Activated naive CD4-positive, alpha-beta T cell treated with Interleukin-2 at 50 U/mL for 16 hours (primary cell): ENCODE measurements at regions not wholly inside any gene's neighbourhood (a gene's known extent, or its start where the extent isn't known, plus 50 kb on each side); places are given as distances from the start of the nearest gene placed in this dataset.
"Not testable (repeated sequence)": the region's sequence is repeated elsewhere in the genome, so short reads cannot be mapped to it uniquely, and the experiment has no call there.

Source experiments
- DNase-seq: peaks from one replicate; pipeline ENCODE4 v3.0.0-alpha.2; 2020

DNA sequence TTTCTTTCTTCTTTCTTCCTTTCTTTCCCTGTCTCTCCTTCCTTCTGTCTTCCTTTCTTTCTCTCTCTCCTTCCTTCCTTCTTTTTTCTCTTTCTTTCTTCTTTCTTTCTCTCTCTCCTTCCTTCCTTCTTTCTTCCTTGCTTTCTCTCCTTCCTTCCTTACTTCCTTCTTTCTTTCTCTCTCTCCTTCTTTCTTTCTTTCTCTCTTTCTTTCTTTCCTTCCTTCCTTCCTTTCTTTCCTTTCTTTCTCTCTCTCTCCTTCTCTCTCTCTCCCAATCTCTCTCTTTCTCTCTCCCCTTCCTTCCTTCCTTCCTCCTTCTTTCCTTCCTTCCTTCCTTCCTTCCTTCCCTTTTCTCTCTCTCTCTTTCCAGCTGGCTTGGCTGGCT is 2806.6 kb downstream of the RPIA start:
- DNase-seq: not testable (repeated sequence)

GRCh38 chr2:91498513-91499250 is 2807.2 kb downstream of the RPIA start:
- DNase-seq: not testable (repeated sequence)

DNA sequence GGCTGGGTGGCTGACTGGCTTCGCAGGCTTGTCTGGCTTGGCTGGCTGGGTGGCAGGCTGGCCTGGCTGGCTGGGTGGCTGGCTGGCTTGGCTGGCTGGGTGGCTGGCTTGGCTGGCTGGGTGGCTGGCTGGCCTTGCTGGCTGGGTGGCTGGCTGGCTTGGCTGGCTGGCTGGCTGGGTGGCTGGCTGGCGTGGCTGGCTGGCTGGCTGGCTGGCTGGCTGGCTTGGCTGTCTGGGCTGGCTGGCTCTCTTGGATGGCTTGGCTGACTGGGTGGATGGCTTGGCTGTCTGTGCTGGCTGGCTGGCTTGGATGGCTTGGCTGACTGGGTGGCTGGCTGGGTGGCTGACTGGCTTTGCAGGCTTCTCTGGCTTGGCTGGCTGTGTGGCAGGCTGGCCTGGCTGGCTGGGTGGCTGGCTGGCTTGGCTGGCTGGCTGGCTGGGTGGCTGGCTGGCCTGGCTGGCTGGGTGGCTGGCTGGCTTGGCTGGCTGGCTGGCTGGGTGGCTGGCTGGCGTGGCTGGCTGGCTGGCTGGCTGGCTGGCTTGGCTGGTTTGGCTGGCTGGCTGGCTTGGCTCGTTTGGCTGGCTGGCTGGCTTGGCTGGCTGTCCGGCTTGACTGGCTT is 2808.1 kb downstream of the RPIA start:
- DNase-seq: not testable (repeated sequence)

DNA sequence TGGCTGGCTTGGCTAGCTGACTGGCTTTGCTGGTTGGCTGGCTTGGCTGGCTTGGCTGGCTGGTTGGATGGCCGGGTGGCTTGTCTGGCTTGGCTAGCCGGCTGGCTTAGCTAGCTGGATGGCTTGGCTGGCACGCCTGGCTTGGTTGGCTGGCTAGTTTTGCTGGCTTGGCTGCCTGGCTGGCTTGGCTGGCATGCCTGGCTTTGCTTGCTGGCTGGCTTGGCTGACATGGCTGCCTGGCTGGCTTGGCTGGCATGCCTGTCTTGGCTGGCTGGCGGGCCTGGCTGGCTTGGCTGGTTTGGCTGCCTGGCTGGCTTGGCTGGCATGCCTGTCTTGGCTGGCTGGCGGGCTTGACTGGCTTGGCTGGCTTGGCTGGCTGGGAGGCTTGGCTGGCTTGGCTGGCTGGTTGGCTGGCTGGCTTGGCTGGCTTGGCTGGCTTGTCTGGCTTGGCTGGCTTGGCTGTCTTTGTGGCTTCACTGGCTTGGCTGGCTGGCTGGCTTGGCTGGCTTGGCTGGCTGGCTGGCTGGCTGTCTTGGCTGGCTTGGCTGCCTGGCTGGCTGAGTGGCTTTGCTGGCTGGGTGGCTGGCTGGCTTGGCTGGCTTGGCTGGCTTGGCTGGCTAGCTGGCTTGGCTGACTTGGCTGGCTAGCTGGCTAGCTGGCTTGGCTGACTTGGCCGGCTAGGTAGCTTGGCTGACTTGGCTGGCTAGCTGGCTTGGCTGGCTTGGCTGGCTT is 2808.9 kb downstream of the RPIA start:
- DNase-seq: not testable (repeated sequence)

DNA sequence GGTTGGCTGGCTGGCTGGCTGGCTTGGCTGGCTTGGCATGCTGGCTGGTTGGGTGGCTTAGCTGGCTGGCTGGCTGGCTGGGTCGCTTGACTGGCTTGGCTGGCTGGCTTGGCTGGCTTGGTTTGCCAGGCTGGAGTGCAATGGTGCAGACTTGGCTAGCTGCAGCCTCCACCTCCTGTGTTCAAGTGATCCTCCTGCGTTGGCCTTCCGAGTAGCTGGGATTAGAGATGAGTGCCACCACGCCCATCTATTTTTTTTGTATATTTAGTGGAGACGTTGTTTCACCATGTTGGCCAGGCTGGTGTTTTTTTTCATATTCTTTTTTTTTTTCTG is 2809.5 kb downstream of the RPIA start:
- not testable (repeated sequence) for DNase-seq

GRCh38 chr2:91501481-91502080 is 2810.1 kb downstream of the RPIA start:
- not testable (repeated sequence) for DNase-seq

DNA sequence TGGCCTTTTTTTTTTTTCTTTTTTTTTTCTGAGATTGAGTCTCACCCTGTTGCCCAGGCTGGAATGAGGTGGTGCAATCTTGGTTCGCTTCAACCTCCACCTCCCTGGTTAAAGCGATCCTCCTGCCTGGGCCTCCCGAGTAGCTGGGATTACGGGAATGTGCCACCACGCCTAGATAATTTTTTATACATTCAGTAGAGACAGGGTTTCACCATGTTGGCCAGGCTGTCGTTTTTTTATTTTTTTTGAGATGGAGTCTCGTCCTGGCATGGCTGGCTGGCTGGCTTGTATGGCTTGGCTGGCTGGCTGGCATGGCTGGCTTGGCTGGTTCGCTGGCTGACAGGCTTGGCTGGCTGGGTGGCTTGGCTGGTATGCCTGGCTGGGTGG is 2812.1 kb downstream of the RPIA start:
- DNase-seq: not testable (repeated sequence)

DNA sequence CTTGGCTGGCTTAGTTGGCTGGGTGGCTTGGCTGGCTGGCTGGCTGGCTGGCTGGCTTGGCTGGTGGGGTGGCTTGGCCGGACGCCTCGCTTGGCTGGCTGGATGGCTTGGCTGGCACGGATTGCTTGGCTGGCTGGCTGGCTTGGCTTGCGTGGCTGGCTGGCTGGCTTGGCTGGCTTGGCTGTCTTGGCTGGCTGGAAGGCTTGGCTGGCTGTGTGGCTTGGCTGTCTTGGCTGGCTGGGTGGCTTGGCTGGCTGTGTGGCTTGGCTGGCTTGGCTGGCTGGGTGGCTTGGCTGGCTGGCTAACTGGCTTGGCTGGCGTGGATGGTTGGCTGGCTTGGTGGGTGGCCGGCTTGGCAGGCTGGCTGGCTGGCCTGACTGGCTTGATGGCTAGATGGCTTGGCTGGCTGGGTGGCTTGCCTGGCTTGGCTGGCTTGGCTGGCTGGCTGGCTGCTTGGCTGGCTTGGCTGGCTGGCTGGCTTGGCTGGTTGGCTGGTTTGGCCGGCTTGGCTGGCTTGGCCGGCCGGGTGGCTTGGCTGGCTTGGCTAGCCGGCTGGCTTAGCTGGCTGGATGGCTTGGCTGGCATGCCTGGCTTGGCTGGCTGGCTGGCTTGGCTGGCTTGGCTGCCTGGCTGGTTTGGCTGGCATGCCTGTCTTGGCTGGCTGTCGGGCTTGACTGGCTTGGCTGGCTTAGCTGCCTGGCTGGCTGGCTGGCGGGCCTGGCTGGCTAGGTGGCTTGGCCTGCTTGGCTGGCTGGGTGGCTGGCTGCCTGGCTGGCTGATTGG is 2812.7 kb downstream of the RPIA start:
- not testable (repeated sequence) for DNase-seq

DNA sequence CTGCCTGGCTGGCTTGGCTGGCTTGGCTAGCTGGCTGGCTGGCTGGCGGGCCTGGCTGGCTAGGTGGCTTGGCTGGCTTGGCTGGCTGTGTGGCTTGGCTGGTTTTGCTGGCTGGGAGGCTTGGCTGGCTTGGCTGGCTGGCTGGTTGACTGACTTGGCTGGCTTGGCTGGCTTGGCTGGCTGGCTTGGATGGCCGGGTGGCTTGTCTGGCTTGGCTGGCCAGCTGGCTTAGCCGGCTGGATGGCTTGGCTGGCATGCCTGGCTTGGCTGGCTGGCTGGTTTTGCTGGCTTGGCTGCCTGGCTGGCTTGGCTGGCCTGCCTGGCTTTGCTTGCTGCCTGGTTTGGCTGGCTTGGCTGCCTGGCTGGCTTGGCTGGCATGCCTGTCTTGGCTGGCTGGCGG is 2817.3 kb downstream of the RPIA start:
- DNase-seq: not testable (repeated sequence)

DNA sequence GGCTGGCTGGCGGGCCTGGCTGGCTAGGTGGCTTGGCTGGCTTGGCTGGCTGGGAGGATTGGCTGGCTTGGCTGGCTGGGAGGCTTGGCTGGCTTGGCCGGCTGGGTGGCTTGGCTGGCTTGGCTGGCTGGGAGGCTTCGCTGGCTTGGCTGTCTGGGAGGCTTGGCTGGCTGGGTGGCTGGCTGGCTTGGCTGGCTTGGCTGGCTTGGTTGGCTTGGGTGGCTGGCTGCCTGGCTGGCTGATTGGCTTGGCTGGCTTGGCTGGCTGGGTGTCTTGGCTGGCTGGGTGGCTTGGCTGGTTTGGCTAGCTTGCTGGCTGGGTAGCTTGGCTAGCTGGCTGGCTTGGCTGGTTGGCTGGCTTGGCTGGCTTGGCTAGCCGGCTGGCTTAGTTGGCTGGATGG is 2817.8 kb downstream of the RPIA start:
- not testable (repeated sequence) for DNase-seq

GRCh38 chr2:91511166-91511565 is 2819.7 kb downstream of the RPIA start:
- not testable (repeated sequence) for DNase-seq

- DNase-seq: not testable (repeated sequence)
Measured at GRCh38 chr2:91515966-91516365, 2824.5 kb downstream of the RPIA start.

DNA sequence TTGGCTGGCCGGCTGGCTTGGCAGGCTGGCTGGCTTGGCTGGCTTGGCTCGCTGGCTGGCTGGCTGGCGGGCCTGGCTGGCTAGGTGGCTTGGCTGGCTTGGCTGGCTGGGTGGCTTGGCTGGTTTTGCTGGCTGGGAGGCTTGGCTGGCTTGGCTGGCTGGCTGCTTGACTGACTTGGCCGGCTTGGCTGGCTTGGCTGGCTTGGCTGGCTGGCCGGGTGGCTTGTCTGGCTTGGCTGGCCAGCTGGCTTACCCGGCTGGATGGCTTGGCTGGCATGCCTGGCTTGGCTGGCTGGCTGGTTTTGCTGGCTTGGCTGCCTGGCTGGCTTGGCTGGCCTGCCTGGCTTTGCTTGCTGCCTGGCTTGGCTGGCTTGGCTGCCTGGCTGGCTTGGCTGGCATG is 2825.2 kb downstream of the RPIA start:
- DNase-seq: not testable (repeated sequence)

DNA sequence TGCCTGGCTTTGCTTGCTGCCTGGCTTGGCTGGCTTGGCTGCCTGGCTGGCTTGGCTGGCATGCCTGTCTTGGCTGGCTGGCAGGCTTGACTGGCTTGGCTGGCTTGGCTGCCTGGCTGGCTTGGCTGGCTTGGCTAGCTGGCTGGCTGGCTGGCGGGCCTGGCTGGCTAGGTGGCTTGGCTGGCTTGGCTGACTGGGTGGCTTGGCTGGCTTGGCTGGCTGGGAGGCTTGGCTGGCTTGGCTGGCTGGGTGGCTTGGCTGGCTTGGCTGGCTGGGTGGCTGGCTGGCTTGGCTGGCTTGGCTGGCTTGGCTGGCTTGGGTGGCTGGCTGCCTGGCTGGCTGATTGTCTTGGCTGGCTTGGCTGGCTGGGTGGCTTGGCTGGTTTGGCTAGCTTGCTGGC is 2826.4 kb downstream of the RPIA start:
- not testable (repeated sequence) for DNase-seq

DNA sequence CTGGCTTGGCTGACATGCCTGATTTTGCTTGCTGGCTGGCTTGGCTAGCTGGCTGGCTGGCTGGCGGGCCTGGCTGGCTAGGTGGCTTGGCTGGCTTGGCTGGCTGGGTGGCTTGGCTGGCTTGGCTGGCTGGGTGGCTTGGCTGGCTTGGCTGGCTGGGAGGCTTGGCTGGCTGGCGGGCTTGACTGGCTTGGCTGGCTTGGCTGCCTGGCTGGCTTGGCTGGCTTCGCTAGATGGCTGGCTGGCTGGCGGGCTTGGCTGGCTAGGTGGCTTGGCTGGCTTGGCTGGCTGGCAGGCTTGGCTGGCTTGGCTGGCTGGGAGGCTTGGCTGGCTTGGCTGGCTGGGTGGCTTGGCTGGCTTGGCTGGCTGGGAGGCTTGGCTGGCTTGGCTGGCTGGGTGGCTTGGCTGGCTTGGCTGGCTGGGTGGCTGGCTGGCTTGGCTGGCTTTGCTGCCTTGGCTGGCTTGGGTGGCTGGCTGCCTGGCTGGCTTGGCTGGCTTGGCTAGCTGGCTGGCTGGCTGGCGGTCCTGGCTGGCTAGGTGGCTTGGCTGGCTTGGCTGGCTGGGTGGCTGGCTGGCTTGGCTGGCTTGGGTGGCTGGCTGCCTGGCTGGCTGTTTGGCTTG is 2827.0 kb downstream of the RPIA start:
- DNase-seq: not testable (repeated sequence)

GRCh38 chr2:91519359-91519758 is 2827.9 kb downstream of the RPIA start:
- DNase-seq: not testable (repeated sequence)

- DNase-seq: not testable (repeated sequence)
Measured at GRCh38 chr2:91519914-91520313, 2828.4 kb downstream of the RPIA start.

GRCh38 chr2:91520523-91520922 is 2829.1 kb downstream of the RPIA start:
- not testable (repeated sequence) for DNase-seq

- DNase-seq: not testable (repeated sequence)
Measured at GRCh38 chr2:91520972-91521535, 2829.6 kb downstream of the RPIA start.

DNA sequence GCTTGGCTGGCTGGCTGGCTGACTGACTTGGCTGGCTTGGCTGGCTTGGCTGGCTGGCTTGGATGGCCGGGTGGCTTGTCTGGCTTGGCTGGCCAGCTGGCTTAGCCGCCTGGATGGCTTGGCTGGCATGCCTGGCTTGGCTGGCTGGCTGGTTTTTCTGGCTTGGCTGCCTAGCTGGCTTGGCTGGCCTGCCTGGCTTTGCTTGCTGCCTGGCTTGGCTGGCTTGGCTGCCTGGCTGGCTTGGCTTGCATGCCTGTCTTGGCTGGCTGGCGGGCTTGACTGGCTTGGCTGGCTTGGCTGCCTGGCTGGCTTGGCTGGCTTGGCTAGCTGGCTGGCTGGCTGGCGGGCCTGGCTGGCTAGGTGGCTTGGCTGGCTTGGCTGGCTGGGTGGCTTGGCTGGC is 2830.5 kb downstream of the RPIA start:
- DNase-seq: not testable (repeated sequence)

DNA sequence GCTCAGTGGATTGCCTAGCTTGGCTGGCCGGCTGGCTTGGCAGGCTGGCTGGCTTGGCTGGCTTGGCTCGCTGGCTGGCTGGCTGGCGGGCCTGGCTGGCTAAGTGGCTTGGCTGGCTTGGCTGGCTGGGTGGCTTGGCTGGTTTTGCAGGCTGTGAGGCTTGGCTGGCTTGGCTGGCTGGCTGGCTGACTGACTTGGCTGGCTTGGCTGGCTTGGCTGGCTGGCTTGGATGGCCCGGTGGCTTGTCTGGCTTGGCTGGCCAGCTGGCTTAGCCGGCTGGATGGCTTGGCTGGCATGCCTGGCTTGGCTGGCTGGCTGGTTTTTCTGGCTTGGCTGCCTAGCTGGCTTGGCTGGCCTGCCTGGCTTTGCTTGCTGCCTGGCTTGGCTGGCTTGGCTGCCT is 2831.4 kb downstream of the RPIA start:
- not testable (repeated sequence) for DNase-seq

DNA sequence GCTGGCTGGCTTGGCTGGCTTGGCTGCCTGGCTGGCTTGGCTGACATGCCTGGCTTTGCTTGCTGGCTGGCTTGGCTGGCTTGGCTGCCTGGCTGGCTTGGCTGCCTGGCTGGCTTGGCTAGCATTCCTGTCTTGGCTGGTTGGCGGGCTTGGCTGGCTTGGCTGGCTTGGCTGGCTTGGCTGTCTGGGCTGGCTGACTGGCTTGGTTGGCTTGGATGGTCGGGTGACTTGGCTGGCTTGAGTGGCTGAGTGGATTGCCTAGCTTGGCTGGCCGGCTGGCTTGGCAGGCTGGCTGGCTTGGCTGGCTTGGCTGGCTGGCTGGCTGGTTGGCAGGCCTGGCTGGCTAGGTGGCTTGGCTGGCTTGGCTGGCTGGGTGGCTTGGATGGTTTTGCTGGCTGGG is 2832.3 kb downstream of the RPIA start:
- DNase-seq: not testable (repeated sequence)
